HG03135 (cell line): ENCODE measurements at regions not wholly inside any gene's neighbourhood (a gene's known extent, or its start where the extent isn't known, plus 50 kb on each side); places are given as distances from the start of the nearest gene placed in this dataset.
A peak's percentile ranks its signal among the peaks of the same experiment; 100 is the strongest.
"Not testable (repeated sequence)": the region's sequence is repeated elsewhere in the genome, so short reads cannot be mapped to it uniquely, and the experiment has no call there.

Source experiments
- ATAC-seq: cut with Tn5 transposase; IDR thresholded peaks from one replicate; pipeline ENCODE4 v1.9.1; 2021; ENCODE audit warnings: mild to moderate bottlenecking, moderate library complexity; ENCODE audit not compliant: unreplicated experiment

- ATAC-seq, result not testable (repeated sequence)
Measured at GRCh38 chr20:59490196-59491004, 113.9 kb upstream of the PHACTR3 start.

DNA sequence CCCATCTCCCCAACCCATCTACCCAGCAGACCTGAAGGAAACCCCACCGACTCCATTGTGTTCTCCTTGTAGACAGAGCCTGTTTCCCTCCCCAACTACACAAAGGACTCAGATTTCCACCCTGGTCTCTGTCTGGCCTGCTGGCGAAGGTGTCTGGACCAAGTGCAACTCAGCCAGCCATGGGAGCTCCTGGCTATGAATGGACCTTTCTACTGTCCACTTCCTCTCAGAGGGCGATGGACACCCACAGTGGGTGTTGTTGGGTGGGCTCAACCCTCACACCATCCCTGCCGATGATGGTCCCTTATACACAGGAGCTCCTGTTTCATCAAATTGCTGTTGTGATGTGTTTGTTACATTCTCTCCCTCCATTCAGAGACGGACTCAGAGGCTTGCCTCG is 112.5 kb upstream of the PHACTR3 start:
- no peak for ATAC-seq

GRCh38 chr20:59493926-59494325 is 110.4 kb upstream of the PHACTR3 start:
- no peak for ATAC-seq

DNA sequence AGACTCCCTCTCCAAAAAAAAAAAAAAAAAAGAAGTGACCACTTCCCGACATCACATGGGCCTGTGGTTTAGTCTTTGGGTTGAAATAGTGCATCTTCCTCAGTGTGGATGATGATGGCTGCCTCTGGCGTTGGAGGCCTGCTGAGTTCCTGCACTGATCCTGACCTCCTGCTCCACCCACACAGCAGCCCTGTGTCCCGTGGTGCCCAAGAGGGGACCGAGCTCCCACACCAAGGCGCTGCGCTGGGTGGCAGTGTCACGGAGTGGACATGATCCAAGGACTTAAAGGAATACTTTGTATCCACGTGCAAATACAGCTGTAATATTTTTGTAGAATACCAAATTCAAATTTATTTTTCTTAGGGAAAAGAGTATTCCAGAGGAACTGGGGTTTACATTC is 109.2 kb upstream of the PHACTR3 start:
- ATAC-seq, result no peak

DNA sequence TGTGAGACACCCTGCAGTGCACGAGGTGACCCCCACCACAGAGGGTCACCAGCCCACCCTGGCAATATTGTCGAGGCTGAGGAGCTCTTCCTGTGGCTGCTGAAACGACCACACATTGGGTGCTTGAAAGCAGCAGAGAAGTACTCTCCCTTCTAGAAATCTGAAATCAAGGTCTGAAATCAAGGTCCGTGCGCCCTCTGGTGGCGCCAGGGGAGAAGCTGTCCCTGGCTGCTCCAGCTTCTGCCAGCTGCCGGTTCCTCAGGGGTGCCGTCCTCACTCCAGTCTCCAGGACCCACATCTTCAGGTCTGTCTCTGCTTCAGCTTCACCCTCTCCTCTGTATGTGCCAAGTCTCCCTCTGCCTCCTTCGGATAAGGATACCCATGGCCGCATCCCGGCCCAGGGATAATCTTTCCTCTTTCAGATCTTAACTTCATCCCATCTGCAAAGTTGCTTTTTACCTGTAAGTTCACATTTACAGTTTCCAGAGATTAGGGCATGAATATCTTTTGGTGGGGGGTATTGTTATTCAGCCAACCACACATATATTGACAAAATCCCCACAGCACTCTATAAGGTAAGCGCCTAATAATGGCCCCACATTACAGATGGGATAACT is 108.3 kb upstream of the PHACTR3 start:
- no peak for ATAC-seq

GRCh38 chr20:59498291-59498690 is 106.0 kb upstream of the PHACTR3 start:
- ATAC-seq, result no peak

DNA sequence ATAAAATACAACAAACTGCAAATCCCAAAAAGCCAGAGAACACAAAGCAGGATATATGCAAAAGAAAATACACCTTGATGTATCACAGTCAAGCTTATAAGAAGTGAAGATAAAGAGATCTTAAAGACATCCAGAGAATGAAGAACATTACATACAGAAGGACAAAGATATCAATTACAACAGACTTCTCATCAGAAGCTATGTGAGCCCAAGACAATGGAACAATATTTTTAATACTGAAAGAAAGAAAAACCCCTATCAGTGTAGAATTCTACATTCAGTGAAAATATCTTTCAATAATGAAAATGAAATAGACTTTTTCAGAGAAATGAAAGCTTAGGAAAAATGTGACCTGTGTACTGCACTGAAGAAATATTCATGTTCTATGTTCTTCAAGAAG is 104.5 kb upstream of the PHACTR3 start:
- ATAC-seq, result no peak

DNA sequence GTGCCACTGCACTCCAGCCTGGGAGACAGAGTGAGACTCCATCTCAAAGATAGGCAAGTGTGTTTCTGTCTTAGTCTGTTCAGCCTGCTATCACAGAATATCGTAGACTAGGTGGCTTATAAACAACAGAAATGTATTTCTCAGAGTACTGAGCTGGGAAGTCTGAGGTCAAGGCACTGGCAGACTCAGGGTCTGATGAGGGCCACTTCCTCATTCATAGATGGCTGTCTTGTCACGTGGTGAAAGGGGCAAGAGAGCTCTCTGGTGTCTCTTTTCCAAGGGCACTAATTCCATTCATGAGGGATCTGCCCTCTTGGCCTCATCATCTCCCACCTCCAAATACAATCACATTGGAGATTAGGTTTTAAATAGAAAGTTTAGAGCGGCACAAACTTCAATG is 95.6 kb upstream of the PHACTR3 start:
- no peak for ATAC-seq

DNA sequence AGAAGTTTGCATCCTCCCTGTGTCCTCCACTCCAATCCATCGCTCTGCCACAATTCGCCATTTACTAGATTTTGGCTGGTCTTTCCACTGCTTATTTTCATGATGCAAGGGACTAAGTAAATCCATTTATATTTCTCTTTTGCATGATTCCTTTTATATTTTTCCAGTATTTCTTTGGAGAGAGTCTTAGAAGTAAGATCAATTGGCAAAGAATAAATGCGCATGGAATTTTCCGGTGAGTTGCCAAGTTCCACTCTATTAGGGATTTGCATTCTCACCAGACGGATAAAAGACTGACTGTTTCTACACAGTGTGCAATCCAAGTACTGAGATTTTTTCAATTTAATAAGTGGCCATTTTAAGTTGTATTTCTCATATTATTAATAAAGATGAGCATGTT is 91.7 kb upstream of the PHACTR3 start:
- ATAC-seq, result no peak

DNA sequence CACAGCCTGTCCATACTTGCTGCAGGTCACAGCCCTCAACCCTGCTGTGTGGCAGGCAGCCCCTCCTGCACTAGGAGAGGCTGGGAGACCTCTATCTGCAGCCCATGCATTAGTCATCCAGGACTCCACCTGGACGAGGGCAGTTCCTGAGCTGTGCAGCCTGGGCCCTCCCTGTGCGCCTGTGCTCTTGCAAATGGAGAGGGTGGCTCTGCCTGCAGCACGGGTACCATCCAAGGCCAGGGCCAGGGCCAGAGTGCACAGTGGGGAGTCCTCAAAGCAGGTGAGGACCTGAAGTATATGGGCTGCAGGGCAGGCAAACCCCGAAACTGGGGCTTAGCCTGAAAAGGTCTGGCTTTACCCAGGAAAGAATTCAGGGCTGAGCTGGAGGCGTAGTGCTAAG is 89.8 kb upstream of the PHACTR3 start:
- no peak for ATAC-seq

GRCh38 chr20:59515013-59515905 is 89.1 kb upstream of the PHACTR3 start:
- ATAC-seq, result no peak

GRCh38 chr20:59515906-59516209 is 88.5 kb upstream of the PHACTR3 start:
- no peak for ATAC-seq

- peak; percentile 54 for ATAC-seq
Measured at GRCh38 chr20:59518881-59519706, 85.2 kb upstream of the PHACTR3 start.

- ATAC-seq, result no peak
Measured at GRCh38 chr20:59519707-59520014, 84.7 kb upstream of the PHACTR3 start.

- ATAC-seq, result no peak
Measured at GRCh38 chr20:59520814-59521213, 83.5 kb upstream of the PHACTR3 start.

DNA sequence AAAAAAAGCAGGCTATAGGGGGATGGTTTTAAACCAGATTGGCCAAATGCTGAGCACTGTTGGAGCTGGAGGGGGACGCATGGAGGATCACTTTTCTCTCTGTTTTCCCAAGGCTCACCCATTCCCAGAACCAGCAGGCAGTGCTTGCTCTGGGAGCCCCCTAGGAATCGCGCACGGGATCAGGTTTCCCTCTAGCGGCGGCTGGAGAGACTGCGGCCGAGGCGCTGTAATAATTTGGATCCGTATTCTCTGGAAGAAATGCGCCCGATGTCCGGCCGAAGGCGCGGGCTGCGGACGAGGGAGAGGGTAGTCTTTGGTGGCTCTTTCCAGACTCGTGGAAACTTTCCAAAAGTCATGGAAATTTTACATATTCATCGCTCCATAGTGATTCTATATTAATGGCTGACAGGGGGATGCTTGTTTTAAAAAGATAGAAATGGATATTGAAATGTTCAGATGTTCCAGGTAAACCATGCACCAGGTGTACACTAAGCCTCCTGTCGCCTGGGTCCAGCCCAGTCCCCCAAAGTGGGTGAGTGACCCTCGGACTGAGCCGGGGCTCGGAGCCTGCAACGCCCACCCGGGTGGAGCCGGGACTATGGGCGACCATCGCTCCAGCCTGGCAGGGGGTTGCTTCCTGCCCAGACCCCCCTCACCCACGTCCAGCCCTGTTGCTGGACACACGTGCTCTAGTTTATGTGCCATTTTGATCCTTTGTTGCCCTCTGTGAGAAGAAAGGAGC is 78.7 kb upstream of the PHACTR3 start:
- no peak for ATAC-seq

GRCh38 chr20:59526242-59527225 is 77.8 kb upstream of the PHACTR3 start:
- ATAC-seq, result no peak

GRCh38 chr20:59530782-59531181 is 73.6 kb upstream of the PHACTR3 start:
- no peak for ATAC-seq

GRCh38 chr20:59537991-59538390 is 66.3 kb upstream of the PHACTR3 start:
- no peak for ATAC-seq
